GM12878 (cell line): ENCODE measurements at regions not wholly inside any gene's neighbourhood (a gene's known extent, or its start where the extent isn't known, plus 50 kb on each side); places are given as distances from the start of the nearest gene placed in this dataset.

Experiments
- ATAC-seq: fragments of 200-7000 bp; cut with Tn5 transposase; 3 replicates; pipeline ENCODE4 v1.9.1; 2020; ENCODE audit warnings: mild to moderate bottlenecking, moderate library complexity
- BruUV-seq: library from RNA; stranded (reverse); fragments of 400-500 nt; replicated peaks from 2 replicates; lab custom pipeline; 2021; lab: Mats Ljungman, UMichigan
- CTCF ChIA-PET: fragments of 300-600 bp; sonication (Branson Sonifier 250); formaldehyde crosslinking; extraction: SDS; loops from one replicate; lab custom pipeline; 2021; ENCODE audit warnings: inconsistent platforms; lab: Yijun Ruan, JAX
- POLR2A ChIA-PET: fragments of 350-600 bp; formaldehyde crosslinking; extraction: SDS; loops from one replicate; lab custom pipeline; 2021; ENCODE audit warnings: inconsistent platforms; lab: Charles Lee
- RAD21 ChIA-PET: fragments of 300-600 bp; sonication (Branson Sonifier 250); formaldehyde crosslinking; loops from one replicate; lab custom pipeline; 2023; ENCODE audit warnings: antibody characterized with exemption; ENCODE audit not compliant: unreplicated experiment; lab: Charles Lee
- SMC1A ChIA-PET: fragments of 300-600 bp; sonication (Branson Sonifier 250); formaldehyde crosslinking; loops from one replicate; lab custom pipeline; 2023; ENCODE audit not compliant: unreplicated experiment, uncharacterized antibody; lab: Charles Lee
- DNase-seq: peaks from one replicate; pipeline ENCODE4 v3.0.0-alpha.2; 2011; ENCODE audit warnings: low read depth, low spot score
- FAIRE-seq: peaks from 3 replicates; lab custom pipeline; 2011; peaks lifted over from hg19 to GRCh38; lab: Jason Lieb, UNC
- H2AFZ ChIP-seq: 2 replicates; pipeline ENCODE4 v1.6.0; 2011; ENCODE audit warnings: low read depth, low read length, control low read depth; ENCODE audit not compliant: control insufficient read depth
- H3K27ac ChIP-seq: 2 replicates; pipeline ENCODE4 v1.5.1; 2011; ENCODE audit warnings: control low read depth; ENCODE audit not compliant: control insufficient read depth, insufficient read depth
- H3K27me3 ChIP-seq, 2 experiments: replicated peaks in 1 of 2; 2 replicates each; pipeline versions ENCODE4 v1.6.0 to v1.6.1; 2011; ENCODE audit warnings: low read length in 1 of 2; ENCODE audit not compliant: control insufficient read depth in 2 of 2, insufficient read depth in 2 of 2
- H3K36me3 ChIP-seq, 2 experiments: 2 replicates each; pipeline ENCODE4 v1.5.1; 2011; ENCODE audit warnings: low read length in 1 of 2; ENCODE audit not compliant: control insufficient read depth in 2 of 2, insufficient read depth in 2 of 2
- H3K4me1 ChIP-seq: 2 replicates; pipeline ENCODE4 v1.6.1; 2011; ENCODE audit warnings: mild to moderate bottlenecking, low read length, moderate library complexity, mixed read lengths; ENCODE audit not compliant: control insufficient read depth, insufficient read depth
- H3K4me2 ChIP-seq: 2 replicates; pipeline ENCODE4 v1.6.0; 2011; ENCODE audit warnings: control low read depth; ENCODE audit not compliant: control insufficient read depth, insufficient read depth
- H3K4me3 ChIP-seq: fragments of 200-600 bp; sonication (generic); 2 replicates; pipeline ENCODE4 v1.5.1; 2016
- H3K79me2 ChIP-seq: 2 replicates; pipeline ENCODE4 v1.6.0; 2011; ENCODE audit warnings: low read length; ENCODE audit not compliant: control insufficient read depth, insufficient read depth
- H3K9ac ChIP-seq: 2 replicates; pipeline ENCODE4 v1.8.0; 2011; ENCODE audit warnings: low read length, control low read depth, mixed read lengths; ENCODE audit not compliant: control insufficient read depth, insufficient read depth
- H3K9me3 ChIP-seq: replicated peaks from 3 replicates; pipeline ENCODE4 v1.5.1; 2011; ENCODE audit warnings: mild to moderate bottlenecking, low read length; ENCODE audit not compliant: control insufficient read depth, insufficient read depth
- H4K20me1 ChIP-seq: 2 replicates; pipeline ENCODE4 v1.6.0; 2011; ENCODE audit not compliant: control insufficient read depth, insufficient read depth
- BHLHE40 ChIP-seq, 2 experiments: fragments of 450-650 bp in 1 of 2; IDR thresholded peaks; 2 replicates each; pipeline ENCODE4 v1.6.1; 2011 to 2017; ENCODE audit warnings: low read depth in 2 of 2, borderline replicate concordance in 1 of 2, improper control_type of control experiment in 1 of 2, low read length in 1 of 2, mild to moderate bottlenecking in 1 of 2
- CBX3 ChIP-seq: fragments of 200-600 bp; sonication (generic); IDR thresholded peaks from 2 replicates; pipeline ENCODE4 v1.6.1; 2016; ENCODE audit warnings: low read depth, borderline replicate concordance
- CREM ChIP-seq: IDR thresholded peaks from 2 replicates; pipeline ENCODE4 v1.6.1; 2014; ENCODE audit warnings: antibody characterized with exemption, low read depth
- HDGF ChIP-seq: fragments of 450-650 bp; IDR thresholded peaks from 2 replicates; pipeline ENCODE4 v1.6.1; 2016; ENCODE audit warnings: antibody characterized with exemption
- MEF2B ChIP-seq: fragments of 450-650 bp; IDR thresholded peaks from 2 replicates; pipeline ENCODE4 v1.6.1; 2018; ENCODE audit warnings: mild to moderate bottlenecking, moderate library complexity; ENCODE audit not compliant: partially characterized antibody, poor library complexity, severe bottlenecking
- MTA3 ChIP-seq: IDR thresholded peaks from 2 replicates; pipeline ENCODE4 v1.6.1; 2012; ENCODE audit warnings: low read length, inconsistent platforms, borderline replicate concordance
- MYB ChIP-seq: fragments of 150-350 bp; IDR thresholded peaks from 2 replicates; pipeline ENCODE4 v1.6.1; 2014; ENCODE audit warnings: mild to moderate bottlenecking, low read depth, low read length, borderline replicate concordance
- POLR2AphosphoS5 ChIP-seq: IDR thresholded peaks from 2 replicates; pipeline ENCODE4 v1.6.1; 2011; ENCODE audit warnings: mild to moderate bottlenecking, low read length, inconsistent platforms
- SUZ12 ChIP-seq: fragments of 200-600 bp; sonication (generic); IDR thresholded peaks from one replicate; pipeline ENCODE4 v1.6.1; 2018; ENCODE audit warnings: antibody characterized with exemption, mild to moderate bottlenecking; ENCODE audit not compliant: unreplicated experiment
- TARDBP ChIP-seq: IDR thresholded peaks from 2 replicates; pipeline ENCODE4 v1.6.1; 2016; ENCODE audit warnings: borderline replicate concordance
- WGBS: methylation state at CpG from one replicate; pipeline ENCODE4 v1.1.6; 2016; ENCODE audit warnings: low lambda C conversion rate; ENCODE audit not compliant: insufficient replicate concordance, insufficient coverage; ENCODE audit errors: missing lambda C conversion rate; 5-methylcytosine and 5-hydroxymethylcytosine counted together
- in situ Hi-C: fragments of 300-500 bp; cut with MboI; formaldehyde crosslinking; loops from 9 replicates; pipeline ENCODE4 v1.14.3; 2018; ENCODE audit warnings: mixed read lengths
- intact Hi-C: fragments of 100-400 bp; cut with micrococcal nuclease; formaldehyde crosslinking; loops from one replicate; pipeline ENCODE4 v1.14.2; 2022; ENCODE audit not compliant: unreplicated experiment
- TF ChIP-seq, protein P1 (sequence below): fragments of 450-650 bp; IDR thresholded peaks from 2 replicates; pipeline ENCODE4 v1.6.1; 2018; ENCODE audit warnings: borderline replicate concordance, mild to moderate bottlenecking; ENCODE audit not compliant: partially characterized antibody
- TF ChIP-seq, protein P2 (sequence below): IDR thresholded peaks from 2 replicates; pipeline ENCODE4 v1.6.1; 2011; ENCODE audit warnings: low read depth, low read length, improper control_type of control experiment, borderline replicate concordance
- TF ChIP-seq, protein P3 (sequence below): fragments of 450-650 bp; formaldehyde crosslinking; IDR thresholded peaks from 2 replicates; pipeline ENCODE4 v1.5.0; 2022; ENCODE audit warnings: mild to moderate bottlenecking, missing genetic modification characterization
- TF ChIP-seq, protein P4 (sequence below): IDR thresholded peaks from 2 replicates; pipeline ENCODE4 v1.6.1; 2011; ENCODE audit warnings: mild to moderate bottlenecking, low read depth, low read length, moderate library complexity; ENCODE audit not compliant: insufficient replicate concordance
- TF ChIP-seq, protein P5 (sequence below), 3 experiments: IDR thresholded peaks in 2 of 3; conservative IDR thresholded peaks in 1 of 3; 2 replicates each; pipeline ENCODE4 v1.5.1; 2011; ENCODE audit warnings: low read depth in 3 of 3, low read length in 3 of 3, mild to moderate bottlenecking in 3 of 3, control low read depth in 2 of 3, moderate library complexity in 2 of 3, inconsistent platforms in 1 of 3, mixed read lengths in 1 of 3; ENCODE audit not compliant: control insufficient read depth in 2 of 3, insufficient read depth in 1 of 3; ENCODE audit errors: extremely low read depth in 1 of 3

DNA sequence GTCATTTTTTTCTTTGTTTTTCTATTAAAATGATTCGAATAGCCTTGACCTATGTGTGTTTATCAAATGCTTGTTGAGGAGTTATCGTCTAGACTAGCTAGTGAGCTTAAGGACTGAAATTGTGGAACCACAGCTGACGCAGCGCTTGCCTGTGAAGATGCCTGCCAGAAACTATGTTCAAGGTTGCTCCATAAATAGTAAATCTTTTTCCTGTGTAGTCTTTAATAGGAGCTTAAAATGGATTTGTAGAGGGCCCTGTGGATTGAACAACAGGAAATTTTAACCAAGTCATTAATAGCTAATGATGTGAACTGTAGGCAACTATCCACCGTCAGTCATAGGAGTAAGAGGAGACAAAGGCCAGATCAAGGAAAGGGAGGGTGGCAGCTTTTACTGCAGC, 145.1 kb downstream of the GNAI1 start:
- CTCF ChIA-PET, result no interaction called here
- no TSS peak for BruUV-seq
- Histone ChIP-seq H3K4me3 (no peak overlapping the region), H3K79me2 (no peaks in the 10 kb centered on the region), H2AFZ (no peak overlapping the region), H3K36me3 (no peaks in the 10 kb centered on the region), H3K4me1 (no peaks in the 10 kb centered on the region), H3K9me3 (no peaks in the 10 kb centered on the region), H3K27ac (no peak overlapping the region), H3K4me2 (no peak overlapping the region), H3K27me3 (no peaks in the 10 kb centered on the region), H4K20me1 (no peaks in the 10 kb centered on the region), H3K9ac (no peak overlapping the region)
- SMC1A ChIA-PET, result no interaction called here
- FAIRE-seq (no peak), ATAC-seq (no peak), DNase-seq (no peak)
- in situ Hi-C loops (no loop called here), intact Hi-C loops (no loop called here)
- RAD21 ChIA-PET, result no interaction called here
- POLR2A ChIA-PET, result no interaction called here
- WGBS, result 61% methylated on average over 5 of the region's 5 CpGs
- TF ChIP-seq, protein P1, sequence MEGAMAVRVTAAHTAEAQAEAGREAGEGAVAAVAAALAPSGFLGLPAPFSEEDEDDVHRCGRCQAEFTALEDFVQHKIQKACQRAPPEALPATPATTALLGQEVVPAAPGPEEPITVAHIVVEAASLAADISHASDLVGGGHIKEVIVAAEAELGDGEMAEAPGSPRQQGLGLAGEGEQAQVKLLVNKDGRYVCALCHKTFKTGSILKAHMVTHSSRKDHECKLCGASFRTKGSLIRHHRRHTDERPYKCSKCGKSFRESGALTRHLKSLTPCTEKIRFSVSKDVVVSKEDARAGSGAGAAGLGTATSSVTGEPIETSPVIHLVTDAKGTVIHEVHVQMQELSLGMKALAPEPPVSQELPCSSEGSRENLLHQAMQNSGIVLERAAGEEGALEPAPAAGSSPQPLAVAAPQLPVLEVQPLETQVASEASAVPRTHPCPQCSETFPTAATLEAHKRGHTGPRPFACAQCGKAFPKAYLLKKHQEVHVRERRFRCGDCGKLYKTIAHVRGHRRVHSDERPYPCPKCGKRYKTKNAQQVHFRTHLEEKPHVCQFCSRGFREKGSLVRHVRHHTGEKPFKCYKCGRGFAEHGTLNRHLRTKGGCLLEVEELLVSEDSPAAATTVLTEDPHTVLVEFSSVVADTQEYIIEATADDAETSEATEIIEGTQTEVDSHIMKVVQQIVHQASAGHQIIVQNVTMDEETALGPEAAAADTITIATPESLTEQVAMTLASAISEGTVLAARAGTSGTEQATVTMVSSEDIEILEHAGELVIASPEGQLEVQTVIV, result no peak
- TF ChIP-seq HDGF (no peak), POLR2AphosphoS5 (no peak), SUZ12 (no peak), CBX3 (no peak), MEF2B (no peak), MTA3 (no peak), MYB (no peak), BHLHE40 (IDR thresholded peaks at IDR 0.05; ENCODE audit: borderline replicate concordance in 1 of 2, low read depth in 2 of 2, low read length in 1 of 2) (no peak), CREM (no peak), TARDBP (no peak)
- TF ChIP-seq, protein P2, sequence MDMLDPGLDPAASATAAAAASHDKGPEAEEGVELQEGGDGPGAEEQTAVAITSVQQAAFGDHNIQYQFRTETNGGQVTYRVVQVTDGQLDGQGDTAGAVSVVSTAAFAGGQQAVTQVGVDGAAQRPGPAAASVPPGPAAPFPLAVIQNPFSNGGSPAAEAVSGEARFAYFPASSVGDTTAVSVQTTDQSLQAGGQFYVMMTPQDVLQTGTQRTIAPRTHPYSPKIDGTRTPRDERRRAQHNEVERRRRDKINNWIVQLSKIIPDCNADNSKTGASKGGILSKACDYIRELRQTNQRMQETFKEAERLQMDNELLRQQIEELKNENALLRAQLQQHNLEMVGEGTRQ, result no peak
- TF ChIP-seq, protein P3, sequence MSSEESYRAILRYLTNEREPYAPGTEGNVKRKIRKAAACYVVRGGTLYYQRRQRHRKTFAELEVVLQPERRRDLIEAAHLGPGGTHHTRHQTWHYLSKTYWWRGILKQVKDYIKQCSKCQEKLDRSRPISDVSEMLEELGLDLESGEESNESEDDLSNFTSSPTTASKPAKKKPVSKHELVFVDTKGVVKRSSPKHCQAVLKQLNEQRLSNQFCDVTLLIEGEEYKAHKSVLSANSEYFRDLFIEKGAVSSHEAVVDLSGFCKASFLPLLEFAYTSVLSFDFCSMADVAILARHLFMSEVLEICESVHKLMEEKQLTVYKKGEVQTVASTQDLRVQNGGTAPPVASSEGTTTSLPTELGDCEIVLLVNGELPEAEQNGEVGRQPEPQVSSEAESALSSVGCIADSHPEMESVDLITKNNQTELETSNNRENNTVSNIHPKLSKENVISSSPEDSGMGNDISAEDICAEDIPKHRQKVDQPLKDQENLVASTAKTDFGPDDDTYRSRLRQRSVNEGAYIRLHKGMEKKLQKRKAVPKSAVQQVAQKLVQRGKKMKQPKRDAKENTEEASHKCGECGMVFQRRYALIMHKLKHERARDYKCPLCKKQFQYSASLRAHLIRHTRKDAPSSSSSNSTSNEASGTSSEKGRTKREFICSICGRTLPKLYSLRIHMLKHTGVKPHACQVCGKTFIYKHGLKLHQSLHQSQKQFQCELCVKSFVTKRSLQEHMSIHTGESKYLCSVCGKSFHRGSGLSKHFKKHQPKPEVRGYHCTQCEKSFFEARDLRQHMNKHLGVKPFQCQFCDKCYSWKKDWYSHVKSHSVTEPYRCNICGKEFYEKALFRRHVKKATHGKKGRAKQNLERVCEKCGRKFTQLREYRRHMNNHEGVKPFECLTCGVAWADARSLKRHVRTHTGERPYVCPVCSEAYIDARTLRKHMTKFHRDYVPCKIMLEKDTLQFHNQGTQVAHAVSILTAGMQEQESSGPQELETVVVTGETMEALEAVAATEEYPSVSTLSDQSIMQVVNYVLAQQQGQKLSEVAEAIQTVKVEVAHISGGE (CRISPR knock-in tag), result no peak
- TF ChIP-seq, protein P4, sequence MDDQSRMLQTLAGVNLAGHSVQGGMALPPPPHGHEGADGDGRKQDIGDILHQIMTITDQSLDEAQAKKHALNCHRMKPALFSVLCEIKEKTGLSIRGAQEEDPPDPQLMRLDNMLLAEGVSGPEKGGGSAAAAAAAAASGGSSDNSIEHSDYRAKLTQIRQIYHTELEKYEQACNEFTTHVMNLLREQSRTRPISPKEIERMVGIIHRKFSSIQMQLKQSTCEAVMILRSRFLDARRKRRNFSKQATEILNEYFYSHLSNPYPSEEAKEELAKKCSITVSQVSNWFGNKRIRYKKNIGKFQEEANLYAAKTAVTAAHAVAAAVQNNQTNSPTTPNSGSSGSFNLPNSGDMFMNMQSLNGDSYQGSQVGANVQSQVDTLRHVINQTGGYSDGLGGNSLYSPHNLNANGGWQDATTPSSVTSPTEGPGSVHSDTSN, result no peak
- TF ChIP-seq, protein P5, sequence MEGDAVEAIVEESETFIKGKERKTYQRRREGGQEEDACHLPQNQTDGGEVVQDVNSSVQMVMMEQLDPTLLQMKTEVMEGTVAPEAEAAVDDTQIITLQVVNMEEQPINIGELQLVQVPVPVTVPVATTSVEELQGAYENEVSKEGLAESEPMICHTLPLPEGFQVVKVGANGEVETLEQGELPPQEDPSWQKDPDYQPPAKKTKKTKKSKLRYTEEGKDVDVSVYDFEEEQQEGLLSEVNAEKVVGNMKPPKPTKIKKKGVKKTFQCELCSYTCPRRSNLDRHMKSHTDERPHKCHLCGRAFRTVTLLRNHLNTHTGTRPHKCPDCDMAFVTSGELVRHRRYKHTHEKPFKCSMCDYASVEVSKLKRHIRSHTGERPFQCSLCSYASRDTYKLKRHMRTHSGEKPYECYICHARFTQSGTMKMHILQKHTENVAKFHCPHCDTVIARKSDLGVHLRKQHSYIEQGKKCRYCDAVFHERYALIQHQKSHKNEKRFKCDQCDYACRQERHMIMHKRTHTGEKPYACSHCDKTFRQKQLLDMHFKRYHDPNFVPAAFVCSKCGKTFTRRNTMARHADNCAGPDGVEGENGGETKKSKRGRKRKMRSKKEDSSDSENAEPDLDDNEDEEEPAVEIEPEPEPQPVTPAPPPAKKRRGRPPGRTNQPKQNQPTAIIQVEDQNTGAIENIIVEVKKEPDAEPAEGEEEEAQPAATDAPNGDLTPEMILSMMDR (IDR thresholded peaks at IDR 0.05 in 2 of 3, conservative IDR thresholded peaks at IDR 0.05 in 1 of 3; ENCODE audit: control insufficient read depth in 2 of 3, extremely low read depth in 1 of 3, insufficient read depth in 1 of 3, low read depth in 3 of 3, low read length in 3 of 3), result no peak
